HG03060 (cell line): ENCODE measurements at regions not wholly inside any gene's neighbourhood (a gene's known extent, or its start where the extent isn't known, plus 50 kb on each side); places are given as distances from the start of the nearest gene placed in this dataset.

Experiments used
- ATAC-seq: cut with Tn5 transposase; IDR thresholded peaks from one replicate; pipeline ENCODE4 v1.9.1; 2021; ENCODE audit warnings: low read depth, moderate number of reproducible peaks; ENCODE audit not compliant: unreplicated experiment

DNA sequence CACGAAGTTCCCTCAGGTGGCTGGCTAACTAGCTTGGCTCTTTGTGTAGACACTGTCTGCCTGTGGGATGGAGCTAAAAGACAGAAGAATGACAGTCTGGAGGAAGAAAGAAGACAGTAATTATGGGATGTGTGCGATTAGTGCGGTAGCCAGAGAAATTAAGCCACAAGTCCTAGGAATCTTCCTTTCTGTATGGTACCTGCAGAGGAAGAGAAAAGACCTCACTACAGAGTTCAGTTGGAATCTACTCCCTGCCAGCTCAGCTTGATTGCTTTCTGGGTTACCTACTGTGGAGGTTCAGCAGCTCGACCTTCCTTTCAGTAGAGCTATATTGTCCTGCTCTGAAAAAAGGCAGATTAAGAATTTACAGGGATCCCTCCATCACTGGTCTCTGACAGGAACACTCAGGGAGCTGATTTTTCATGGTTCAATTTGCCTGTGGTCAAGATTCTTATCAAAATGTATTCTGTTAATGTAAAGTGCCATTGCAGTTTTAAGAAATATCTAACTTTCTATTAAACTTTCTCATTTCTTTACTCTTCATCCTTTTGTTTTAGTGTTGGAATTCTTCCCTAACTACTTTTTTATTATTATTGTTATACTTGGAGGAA is 187.2 kb downstream of the CENPW start:
- no peak for ATAC-seq

DNA sequence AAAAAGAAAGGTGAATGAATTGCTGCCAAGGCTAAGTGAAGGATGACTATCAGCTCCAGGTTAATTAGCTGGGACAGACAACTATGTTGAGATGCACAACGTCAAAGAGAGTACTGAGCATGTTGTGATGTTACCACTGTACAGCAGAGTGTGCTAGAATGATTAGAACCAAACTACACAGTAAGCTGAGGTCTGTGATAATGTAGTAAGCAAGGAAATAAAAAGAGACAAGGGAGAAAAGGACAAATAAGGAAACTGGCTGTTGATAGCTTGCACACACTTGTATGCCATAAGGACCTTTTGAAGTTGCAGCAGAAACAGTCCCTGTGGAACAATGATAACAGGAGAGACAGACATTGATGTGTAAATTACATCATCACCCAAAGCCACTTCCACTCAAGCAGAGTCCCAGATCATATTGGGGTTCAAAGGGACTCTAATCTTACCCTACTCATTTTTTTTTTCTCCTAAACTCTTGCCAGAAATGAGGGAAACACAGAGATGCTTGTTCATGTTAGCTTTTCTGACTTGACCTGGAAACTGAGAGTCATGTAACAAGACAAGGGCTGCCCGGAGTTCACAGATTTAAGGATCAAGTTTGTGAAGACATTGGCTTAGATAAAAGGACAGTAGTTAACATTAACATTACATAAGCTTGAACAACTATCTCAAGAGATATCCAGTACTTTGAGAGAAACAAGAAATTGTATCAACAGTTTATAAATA is 189.9 kb downstream of the CENPW start:
- no peak for ATAC-seq

DNA sequence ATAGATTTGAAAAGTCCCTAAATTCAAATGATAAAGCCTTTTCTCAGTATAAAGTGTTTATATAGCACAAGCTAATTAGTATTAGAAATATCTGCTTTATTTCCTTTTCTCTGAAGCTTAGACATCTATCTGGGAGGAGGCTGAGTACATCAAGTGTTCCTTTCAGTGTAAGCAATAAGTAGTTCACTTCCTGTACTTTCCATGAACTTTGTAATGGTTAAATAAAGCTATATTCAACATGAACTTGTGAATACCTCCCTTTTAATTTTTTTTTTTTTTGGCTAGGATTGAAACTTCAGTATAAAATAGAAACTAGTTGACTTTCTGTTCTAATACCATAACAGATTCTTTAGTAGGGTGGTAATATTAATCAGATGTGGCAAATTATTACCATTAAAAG is 190.9 kb downstream of the CENPW start:
- no peak for ATAC-seq

DNA sequence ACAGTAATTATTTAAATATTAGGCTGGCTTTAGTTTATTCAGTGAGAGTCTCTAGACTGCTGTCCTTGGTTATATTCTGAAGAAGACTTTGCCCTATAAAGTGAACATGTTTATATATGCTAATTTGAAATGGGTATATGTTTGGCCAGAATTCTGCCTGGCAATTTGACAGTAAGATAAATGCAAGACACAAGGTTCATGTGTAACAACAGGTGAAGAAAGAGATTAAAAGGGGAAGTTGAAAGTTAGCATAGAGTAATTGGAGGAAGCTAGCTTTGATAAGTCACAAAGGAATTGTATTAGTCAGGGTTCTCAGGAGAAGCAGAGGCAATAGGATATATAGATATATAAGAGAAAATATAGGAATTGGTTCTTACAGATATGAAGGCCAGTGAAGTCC is 191.4 kb downstream of the CENPW start:
- peak; percentile 8 for ATAC-seq

DNA sequence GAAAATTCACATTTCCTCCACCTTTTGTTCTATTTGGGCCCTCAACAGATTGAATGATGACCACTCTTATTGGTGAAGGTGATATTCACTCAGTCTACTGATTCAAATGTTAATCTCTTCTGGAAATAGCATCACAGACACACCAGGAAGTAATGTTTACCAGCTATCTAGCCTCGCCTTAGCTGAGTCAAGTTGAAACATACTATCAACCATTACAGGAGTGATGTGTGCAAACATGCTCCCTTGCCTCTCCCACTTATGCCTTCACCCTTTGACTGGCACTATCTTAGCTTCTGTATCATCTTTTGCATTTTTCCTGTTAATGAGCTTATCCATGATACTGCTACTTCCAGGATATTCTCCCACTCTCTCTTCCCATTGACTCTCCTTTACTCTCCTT is 191.9 kb downstream of the CENPW start:
- peak; percentile 71 for ATAC-seq

DNA sequence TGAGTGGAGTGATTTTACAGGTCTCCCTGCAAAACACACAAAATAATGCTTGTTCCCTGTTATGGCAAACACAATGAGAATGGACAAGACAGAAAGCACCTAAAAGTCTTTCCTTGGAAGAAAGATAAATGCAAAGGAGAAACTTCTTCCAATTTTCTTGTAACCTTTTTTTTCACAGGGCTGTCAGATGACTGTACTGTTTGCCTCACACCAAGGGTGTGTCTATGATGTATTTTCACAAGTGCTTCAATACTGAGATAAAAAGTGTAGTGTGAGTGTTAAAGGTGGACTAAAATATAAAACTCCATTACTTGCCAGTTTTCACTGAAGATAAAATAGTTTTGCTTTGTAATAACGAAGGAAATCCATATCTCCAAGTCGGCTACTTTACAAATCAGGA is 194.5 kb downstream of the CENPW start:
- ATAC-seq = no peak

DNA sequence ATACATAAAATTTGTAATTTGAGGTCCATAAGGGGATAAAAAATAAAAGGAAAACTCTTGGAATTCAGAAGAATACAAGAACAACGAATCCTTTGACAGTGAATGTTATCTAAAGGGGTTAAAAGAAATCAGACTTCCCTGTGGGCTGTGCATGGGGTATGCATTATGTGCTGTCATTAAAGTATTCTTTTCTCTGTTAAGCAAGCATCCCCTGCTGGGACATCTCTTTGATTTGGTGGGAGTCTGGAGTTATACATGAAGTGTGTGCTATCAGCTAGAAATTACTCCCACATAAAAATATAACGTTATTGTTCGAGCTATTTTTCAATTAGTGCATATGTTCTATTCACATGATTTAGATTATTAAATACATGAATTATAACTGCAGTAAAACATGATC is 195.2 kb downstream of the CENPW start:
- no peak for ATAC-seq

DNA sequence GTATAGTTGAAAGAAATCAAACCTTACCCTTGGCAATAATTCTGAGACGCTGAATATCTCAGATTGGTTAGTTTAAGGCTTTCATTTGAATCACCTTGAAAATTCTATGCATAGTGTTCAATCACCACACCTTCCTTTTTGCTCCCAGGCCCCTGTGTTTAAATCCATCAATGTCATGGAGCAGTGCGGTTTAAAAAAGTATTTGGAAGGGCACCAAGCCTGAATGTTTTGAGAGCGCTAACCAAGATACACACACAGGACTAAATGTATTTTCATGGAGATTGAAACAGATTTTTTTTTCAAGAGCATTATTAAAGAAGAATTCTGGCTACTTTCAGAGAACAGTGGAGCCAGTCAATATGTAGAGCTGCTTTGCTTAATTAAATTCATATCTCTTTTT is 195.7 kb downstream of the CENPW start:
- no peak for ATAC-seq

DNA sequence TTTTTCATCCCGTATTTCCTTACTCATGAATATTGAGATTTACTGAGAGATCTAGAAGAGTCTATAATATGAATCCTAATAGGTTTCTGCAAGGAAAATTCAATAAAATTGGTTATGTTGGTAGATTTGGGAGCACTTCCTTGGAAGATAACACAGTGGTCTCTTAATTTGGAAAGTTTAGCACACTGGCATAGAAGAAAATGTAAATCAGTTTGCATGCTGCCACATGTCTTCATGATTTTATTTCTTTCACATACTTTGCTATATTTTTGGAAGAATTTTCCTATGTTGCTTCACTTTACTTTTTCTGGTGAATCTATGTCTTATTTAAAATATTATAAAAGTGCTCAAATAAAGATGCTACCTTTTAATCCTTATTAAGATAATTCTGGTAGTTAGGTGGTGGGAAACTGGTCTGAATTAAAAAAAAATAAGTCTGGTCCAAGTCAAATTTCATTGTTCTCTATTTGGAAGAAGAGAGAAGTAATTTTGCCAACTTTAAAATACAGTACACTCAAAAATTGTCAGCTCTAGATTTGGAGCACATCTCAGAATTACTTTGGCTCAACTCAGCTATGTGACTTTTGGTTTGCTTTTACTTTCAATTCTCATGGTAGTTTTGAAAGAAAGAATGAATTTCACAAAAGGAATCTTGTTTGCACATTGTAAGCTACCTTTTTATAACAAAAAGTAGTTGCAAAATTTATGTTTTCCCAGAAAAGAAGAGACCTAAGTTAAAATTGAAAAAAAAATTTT is 197.3 kb downstream of the CENPW start:
- no peak for ATAC-seq

DNA sequence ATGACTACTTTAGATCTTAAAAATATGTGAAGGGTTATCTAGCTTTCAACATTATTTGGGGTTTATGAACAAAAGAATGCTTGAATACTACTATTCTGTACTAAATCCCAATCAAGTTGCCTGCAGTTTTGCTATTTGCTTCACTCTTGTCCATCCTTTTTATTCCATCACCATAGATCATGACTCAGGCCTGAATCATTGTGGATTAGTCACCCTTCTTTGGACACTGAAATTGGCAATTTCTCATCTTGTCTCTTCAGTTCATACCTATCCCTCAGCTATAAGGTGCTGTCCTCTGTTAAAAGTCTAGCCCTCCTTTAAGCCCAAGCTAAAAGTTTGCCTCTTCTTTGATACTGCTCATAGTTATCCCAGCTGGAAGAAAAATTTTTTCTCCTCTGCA is 199.1 kb downstream of the CENPW start:
- no peak for ATAC-seq

DNA sequence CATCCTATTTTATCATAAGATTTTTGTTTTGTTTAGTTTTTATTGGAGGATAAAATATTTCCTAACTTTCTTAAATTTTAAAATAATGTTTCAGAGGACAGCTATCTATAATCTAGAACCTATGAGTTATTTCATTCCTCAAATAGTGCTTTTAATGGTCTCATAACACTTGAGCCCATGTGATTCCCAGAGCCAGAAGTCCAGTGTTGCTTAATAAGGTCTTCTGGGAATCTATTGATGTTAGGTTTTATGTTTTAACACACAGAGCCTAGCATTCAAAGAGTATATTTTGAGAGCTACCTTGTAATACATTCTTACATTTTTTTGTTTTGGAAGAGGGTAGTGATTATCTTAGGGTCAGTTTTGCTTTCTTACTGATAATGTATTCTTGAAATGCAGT is 200.2 kb downstream of the CENPW start:
- ATAC-seq = no peak

DNA sequence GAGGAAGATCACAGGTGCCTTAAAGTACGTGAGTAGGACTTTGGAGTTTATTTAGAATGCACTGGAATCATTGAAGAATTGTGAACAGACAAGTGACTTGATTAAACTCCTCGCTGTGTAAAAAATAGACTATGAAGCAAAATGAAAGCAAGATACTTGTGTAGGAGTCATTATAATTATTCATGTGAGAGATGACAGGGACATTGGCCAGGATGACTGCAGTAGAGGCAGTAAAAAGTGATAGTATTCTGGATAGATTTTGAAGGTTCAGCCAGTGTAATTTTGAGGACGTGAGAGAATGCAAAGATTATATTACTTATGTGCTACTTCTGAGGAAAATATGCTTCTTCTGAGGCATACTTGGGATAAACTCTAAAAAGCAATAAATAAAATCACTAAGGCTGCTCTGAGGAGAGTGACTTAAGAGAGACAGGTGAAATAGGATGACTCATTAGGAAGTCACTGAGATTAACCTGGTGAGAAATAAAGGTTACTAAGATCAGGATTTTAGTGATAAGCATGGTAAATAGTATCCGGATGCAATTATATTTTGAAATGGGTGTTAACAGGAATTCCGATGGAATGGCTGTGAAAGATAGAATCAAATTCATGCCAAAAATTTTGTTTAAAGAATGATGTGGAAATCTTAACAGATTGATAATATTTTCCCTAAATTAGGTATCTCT is 202.0 kb downstream of the CENPW start:
- ATAC-seq = no peak

DNA sequence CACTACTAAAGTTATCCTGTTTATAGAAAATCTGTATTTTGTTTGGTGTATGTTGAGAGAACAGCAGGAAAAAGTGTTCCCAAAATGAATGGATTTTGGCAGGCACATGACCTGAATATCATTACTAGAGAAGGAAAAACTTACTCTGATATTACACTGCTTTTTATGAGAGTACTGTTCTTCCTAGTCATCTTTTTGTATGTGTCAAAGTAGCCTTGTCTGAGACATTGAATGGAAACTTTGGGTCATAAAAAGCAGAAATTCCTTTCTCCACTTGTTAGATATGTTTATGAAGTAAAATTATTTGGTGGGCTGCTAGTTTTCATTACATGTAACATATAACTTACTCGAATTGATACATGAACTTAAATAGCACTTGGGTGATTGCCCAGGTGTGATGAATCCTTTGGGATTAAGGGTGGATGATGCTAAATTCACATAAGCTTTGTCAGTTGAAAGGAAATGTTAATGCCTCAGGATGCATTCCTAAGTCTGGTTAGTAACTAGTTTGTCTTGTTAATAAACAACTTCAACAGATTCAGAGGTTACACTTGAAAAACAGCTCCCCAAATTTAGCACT is 206.7 kb downstream of the CENPW start:
- no peak for ATAC-seq

DNA sequence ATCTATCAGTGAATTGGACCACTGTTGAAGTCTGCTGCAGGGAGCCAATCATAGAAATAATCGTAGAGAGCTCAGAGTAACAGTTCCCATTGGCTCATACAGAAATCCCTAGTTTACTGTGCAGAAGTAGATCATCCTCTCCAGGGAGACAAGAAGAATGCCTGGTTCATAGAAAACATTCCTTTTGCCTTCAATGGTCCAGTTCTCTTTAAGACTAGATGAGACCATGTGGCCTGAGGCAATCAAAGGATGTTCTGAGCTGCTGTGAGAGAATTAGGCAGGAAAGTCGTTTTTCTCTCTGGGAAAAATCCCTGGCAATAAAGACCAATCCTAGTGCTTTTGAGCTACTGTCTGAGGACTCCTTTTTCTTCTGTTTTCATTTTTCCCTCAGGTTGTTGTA is 208.4 kb downstream of the CENPW start:
- no peak for ATAC-seq

DNA sequence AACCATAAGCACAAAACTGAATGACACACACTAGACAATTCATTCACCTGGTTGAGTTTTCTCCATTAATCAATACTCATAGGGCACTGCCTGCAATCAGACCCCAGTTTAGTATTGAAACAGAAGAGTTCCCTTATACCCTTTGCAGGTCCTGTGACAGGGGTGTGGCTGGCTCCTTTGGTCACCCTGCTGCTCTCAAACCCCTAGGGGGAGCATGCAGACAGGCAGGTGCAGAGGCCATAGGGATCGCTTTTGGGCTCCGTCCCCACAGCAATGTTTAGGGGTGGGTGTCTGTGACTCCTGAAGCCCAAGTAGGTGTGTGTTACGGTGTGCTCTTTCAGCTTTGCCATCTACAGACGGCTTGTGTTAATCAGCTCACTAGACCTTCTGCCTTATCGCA is 210.4 kb downstream of the CENPW start:
- ATAC-seq = no peak

DNA sequence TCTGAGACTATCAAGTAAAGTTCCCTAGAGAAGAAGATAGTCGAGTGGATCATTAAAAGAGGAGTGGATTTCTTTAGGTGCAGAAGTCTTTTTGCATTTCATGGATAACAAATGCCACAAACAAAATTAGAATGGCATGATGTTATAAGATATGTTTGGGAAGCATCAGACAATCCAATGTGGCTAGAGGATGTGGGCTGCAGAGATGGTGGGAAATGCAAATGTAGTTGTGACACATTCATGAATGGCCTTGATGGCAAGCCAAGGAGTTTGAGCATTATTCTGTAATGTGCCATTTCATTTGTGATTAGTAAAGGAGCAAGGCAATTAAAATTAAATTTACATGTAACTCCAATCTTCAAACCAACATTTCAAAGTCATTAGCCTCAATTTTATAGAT is 211.9 kb downstream of the CENPW start:
- no peak for ATAC-seq

DNA sequence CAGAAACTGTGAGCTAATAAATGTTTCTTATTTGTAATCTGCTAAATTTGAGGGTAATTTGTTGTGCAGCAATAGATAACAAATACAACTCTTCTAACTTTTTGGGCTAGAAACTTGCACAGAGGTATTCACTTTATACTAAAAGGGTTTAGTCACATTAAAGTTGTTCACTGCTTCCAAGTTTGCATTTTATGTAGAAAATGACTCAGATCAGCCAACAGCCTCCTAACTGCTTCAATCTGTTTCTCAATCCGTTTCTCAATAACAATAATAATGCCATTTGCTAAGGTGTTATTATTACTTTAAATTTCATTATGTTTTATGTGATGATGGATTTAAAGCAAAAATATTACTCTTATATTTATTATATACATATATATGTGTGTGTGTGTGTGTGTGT is 213.9 kb downstream of the CENPW start:
- no peak for ATAC-seq

DNA sequence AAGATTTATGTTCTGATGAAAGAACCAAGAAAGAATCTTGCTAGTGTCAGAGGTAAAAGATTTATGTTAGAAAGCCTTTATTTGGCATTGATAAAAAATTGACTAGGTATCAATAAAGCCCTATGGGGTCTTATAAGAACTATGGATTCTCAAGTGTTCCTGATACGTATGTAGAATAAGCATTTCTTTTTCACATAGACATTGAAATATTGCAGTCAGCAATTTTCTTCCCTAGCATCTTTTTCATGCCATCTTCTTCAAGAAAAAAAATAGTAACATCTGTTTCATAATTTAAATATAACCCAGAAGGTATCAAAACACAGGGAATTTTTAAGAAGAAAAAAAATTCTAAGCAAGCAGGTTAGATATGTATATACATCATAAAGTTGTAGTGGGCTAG is 230.6 kb downstream of the CENPW start:
- ATAC-seq = no peak

DNA sequence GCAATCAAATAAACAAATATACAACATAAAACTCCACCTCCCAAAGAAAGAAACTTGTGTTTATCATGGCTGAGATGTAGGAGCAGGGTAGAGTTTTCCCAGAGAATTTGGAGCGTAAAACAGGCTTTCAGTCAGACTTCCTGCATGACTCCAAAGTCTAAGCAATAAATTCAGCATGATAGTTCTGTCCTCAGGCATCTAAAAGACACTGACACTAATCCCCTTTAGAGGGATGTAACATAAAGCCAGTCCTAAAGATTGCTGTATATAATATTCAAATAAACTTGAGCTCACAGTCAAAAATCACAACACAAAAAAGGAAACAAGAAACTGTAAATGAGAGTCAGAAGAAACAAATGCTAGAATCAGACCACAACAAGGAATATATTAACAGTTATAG is 234.4 kb downstream of the CENPW start:
- no peak for ATAC-seq

DNA sequence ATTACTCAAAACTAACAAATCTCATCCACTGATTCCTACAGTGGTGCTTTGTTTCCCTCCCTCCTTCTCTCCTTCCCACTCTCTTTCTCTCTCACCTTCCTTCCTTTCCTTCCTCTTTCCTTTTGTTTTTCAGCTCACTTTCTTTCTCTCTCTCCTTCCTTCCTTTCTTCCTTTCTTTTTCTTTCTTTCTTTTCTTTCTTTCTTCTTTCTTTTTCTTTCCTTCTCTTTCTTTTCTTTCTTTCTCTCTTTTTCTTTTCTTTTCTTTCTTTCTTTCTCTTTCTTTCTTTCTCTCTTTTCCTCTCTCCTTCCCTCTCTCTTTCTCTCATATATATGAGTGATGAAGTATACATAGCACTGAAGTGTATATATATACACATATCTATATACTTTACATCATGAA is 241.4 kb downstream of the CENPW start:
- ATAC-seq = no peak
